OCI-LY7 (cell line): ENCODE measurements at regions not wholly inside any gene's neighbourhood (a gene's known extent, or its start where the extent isn't known, plus 50 kb on each side); places are given as distances from the start of the nearest gene placed in this dataset.

ENCODE experiments used
- CTCF ChIP-seq: fragments of 200-600 bp; sonication (generic); conservative IDR thresholded peaks from 2 replicates; pipeline ENCODE4 v1.5.1; 2014; ENCODE audit warnings: mild to moderate bottlenecking, antibody characterized with exemption, low read length, moderate library complexity, mixed read lengths
- EZH2phosphoT487 ChIP-seq: fragments of 200-600 bp; sonication (generic); IDR thresholded peaks from 2 replicates; pipeline ENCODE4 v1.6.1; 2018; ENCODE audit warnings: low read depth, borderline replicate concordance, mild to moderate bottlenecking, mixed run types, antibody characterized with exemption, low read length, moderate library complexity, mixed read lengths

- TF ChIP-seq CTCF, result no peak
- TF ChIP-seq EZH2phosphoT487, result no peak
Measured at GRCh38 chr18:44216169-44216568, 464.5 kb upstream of the SETBP1 start.
